Esophagus squamous epithelium (tissue), 5 donors: ENCODE measurements at regions not wholly inside any gene's neighbourhood (a gene's known extent, or its start where the extent isn't known, plus 50 kb on each side); places are given as distances from the start of the nearest gene placed in this dataset.
A peak's percentile ranks its signal among the peaks of the same experiment; 100 is the strongest.

ENCODE experiments used
- DNase-seq: peaks from one replicate; lab custom pipeline; 2025; lab: John Stamatoyannopoulos, UW
- H3K27ac ChIP-seq, 4 donors: fragments of 200-600 bp; sonication (generic); one replicate each; pipeline ENCODE4 v1.5.1; 2016 to 2019; ENCODE audit warnings: mild to moderate bottlenecking in 1 of 4
- H3K27me3 ChIP-seq, 4 donors: fragments of 200-600 bp; sonication (generic); 1 replicate in 3 of 4; 2 replicates in 1 of 4; pipeline versions ENCODE4 v1.5.1 to v1.6.0; 2017 to 2021; ENCODE audit warnings: antibody characterized with exemption in 1 of 4
- H3K36me3 ChIP-seq, 3 donors: fragments of 200-600 bp; sonication (generic); one replicate each; pipeline ENCODE4 v1.5.1; 2016 to 2019
- H3K4me1 ChIP-seq, 3 donors: fragments of 200-600 bp; sonication (generic); one replicate each; pipeline ENCODE4 v1.5.1; 2017 to 2019
- H3K4me3 ChIP-seq, 4 donors: fragments of 200-600 bp; sonication (generic); 1 replicate in 3 of 4; 2 replicates in 1 of 4; pipeline ENCODE4 v1.5.1; 2016 to 2019; ENCODE audit warnings: mild to moderate bottlenecking in 2 of 4, moderate library complexity in 1 of 4
- H3K9me3 ChIP-seq, 3 donors: fragments of 200-600 bp; sonication (generic); one replicate each; pipeline ENCODE4 v1.5.1; 2016 to 2019
- POLR2A ChIP-seq, 4 donors: fragments of 450-650 bp; IDR thresholded peaks; one replicate each; pipeline ENCODE4 v1.6.1; 2017; ENCODE audit warnings: antibody characterized with exemption in 4 of 4, mild to moderate bottlenecking in 4 of 4, moderate library complexity in 3 of 4
- WGBS, 2 donors: methylation state at CpG; one replicate each; pipeline ENCODE4 v1.1.5; 2018; 5-methylcytosine and 5-hydroxymethylcytosine counted together
- intact Hi-C: fragments of 100-400 bp; cut with DNase I; formaldehyde crosslinking; loops from one replicate; pipeline ENCODE4 v1.15.0; 2022
- TF ChIP-seq, protein P1 (sequence below), 6 experiments: fragments of 450-650 bp in 4 of 6; fragments of 200-600 bp in 2 of 6; sonication (generic) in 2 of 6; IDR thresholded peaks; one replicate each; pipeline ENCODE4 v1.5.1; 2016 to 2019; ENCODE audit warnings: antibody characterized with exemption in 6 of 6, mild to moderate bottlenecking in 4 of 6, moderate library complexity in 4 of 6
- donor health status: DM: yes; HTN: yes; CAD: no.

DNA sequence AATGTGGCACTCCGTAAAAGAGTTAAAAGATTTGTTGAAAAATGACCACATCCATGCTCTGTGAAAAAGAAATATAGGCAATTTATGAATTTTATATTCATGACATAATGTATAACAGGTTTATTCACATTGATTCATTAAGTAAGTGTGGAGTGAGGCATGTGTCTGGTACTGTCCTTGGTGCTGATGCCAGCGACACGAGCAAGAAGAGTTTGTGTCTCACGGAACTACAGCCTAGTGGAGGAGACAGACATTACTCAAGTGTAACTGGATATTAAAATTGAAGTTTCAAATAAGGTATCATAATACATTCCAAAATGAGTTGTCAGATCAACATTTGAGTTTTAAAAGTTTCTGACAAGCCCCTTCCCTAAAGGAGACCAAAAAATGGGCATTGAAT lies 122.7 kb upstream of the PRNP start:
- no peak overlapping the region for H3K27ac ChIP-seq
- TF ChIP-seq, protein P1, sequence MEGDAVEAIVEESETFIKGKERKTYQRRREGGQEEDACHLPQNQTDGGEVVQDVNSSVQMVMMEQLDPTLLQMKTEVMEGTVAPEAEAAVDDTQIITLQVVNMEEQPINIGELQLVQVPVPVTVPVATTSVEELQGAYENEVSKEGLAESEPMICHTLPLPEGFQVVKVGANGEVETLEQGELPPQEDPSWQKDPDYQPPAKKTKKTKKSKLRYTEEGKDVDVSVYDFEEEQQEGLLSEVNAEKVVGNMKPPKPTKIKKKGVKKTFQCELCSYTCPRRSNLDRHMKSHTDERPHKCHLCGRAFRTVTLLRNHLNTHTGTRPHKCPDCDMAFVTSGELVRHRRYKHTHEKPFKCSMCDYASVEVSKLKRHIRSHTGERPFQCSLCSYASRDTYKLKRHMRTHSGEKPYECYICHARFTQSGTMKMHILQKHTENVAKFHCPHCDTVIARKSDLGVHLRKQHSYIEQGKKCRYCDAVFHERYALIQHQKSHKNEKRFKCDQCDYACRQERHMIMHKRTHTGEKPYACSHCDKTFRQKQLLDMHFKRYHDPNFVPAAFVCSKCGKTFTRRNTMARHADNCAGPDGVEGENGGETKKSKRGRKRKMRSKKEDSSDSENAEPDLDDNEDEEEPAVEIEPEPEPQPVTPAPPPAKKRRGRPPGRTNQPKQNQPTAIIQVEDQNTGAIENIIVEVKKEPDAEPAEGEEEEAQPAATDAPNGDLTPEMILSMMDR (IDR thresholded peaks at IDR 0.05) = peak in 1 of 6 experiments; percentile 27
- no peak for TF ChIP-seq POLR2A (IDR thresholded peaks at IDR 0.05)
- H3K27me3 ChIP-seq = no peaks in the 10 kb centered on the region
- 2 to 17% methylated on average over 4 of the region's 4 CpGs for WGBS, 2 donors
- H3K9me3 ChIP-seq = no peaks in the 10 kb centered on the region
- H3K4me1 ChIP-seq = no peaks in the 10 kb centered on the region
- H3K4me3 ChIP-seq = no peak overlapping the region
- intact Hi-C loops = no loop called here
- no peak for DNase-seq
- H3K36me3 ChIP-seq = no peaks in the 10 kb centered on the region

DNA sequence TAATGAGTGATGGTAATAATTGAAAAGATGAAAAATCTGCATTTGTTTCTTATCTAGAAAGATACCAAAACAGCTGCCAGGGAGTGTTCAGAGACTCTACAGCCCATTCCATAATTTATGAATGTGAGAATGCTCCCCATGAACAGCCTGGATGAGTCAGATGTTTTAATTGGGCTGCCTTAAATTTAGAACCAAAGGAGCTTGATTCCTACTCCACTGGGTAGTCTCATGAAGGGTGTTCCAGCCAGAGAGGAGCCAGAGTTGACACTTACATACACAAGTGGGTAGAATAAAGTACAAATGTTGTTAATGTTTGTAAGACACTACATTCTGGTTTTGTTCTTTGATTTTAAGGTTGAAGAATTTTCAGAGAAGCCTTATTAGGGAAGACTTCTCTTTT lies 123.2 kb upstream of the PRNP start:
- Histone ChIP-seq H3K9me3 (no peaks in the 10 kb centered on the region), H3K27ac (no peak overlapping the region), H3K27me3 (no peaks in the 10 kb centered on the region), H3K36me3 (no peaks in the 10 kb centered on the region), H3K4me3 (no peak overlapping the region), H3K4me1 (no peaks in the 10 kb centered on the region)
- TF ChIP-seq, protein P1 (IDR thresholded peaks at IDR 0.05) = no peak
- TF ChIP-seq POLR2A (IDR thresholded peaks at IDR 0.05) = no peak
- no peak for DNase-seq
- intact Hi-C loops = no loop called here

DNA sequence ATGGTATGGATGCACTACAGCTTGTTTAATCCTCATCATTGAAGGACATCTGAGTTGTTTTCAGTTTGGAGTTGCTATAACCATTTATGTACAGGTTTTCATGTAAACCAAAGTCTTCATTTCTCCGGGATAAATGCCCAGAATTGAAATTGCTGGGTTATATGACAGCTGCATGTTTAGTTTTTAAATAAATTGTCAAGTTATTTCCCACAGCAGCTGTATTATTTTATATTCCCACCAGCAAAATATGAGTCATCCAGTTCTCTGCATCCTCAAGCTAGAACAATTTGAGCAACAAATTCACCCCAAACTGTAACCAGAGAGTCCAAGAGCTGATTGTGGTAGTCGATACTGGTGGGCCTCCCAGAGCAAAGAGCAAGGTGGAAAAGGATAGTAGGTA lies 125.6 kb upstream of the PRNP start:
- H3K27me3 ChIP-seq = no peaks in the 10 kb centered on the region
- intact Hi-C loops = no loop called here
- no peak overlapping the region for H3K27ac ChIP-seq
- no peak for DNase-seq
- no peaks in the 10 kb centered on the region for H3K9me3 ChIP-seq
- 53 to 56% methylated on average over 2 of the region's 2 CpGs for whole genome bisulfite sequencing, 2 donors
- no peaks in the 10 kb centered on the region for H3K4me1 ChIP-seq
- TF ChIP-seq, protein P1 (IDR thresholded peaks at IDR 0.05) = no peak
- TF ChIP-seq POLR2A (IDR thresholded peaks at IDR 0.05) = no peak
- H3K36me3 ChIP-seq = no peaks in the 10 kb centered on the region
- no peak overlapping the region for H3K4me3 ChIP-seq

DNA sequence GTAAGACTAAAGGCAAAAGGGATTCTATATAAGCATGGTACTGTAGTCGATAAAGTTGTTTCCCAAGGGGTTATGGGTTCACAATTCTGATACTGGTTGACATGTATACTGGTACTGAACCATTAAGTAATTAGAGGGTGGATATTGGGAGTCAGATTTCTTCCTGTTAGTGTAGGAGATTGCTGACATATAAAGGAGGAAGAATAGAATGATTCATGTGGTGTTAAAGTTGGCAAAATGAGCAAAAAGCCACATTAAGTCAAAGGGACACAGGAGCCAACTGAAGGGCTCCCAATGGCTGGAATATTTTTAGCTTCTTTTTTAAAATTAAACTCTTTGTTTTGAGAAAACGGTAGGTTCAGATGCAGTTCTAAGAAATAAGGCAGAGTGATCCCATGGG lies 126.3 kb upstream of the PRNP start:
- Histone ChIP-seq H3K27me3 (no peaks in the 10 kb centered on the region), H3K36me3 (no peaks in the 10 kb centered on the region), H3K4me3 (no peak overlapping the region), H3K9me3 (no peaks in the 10 kb centered on the region), H3K27ac (no peak overlapping the region), H3K4me1 (no peaks in the 10 kb centered on the region)
- intact Hi-C loops = no loop called here
- 59 to 91% methylated on average over 2 of the region's 2 CpGs for WGBS, 2 donors
- TF ChIP-seq, protein P1 (IDR thresholded peaks at IDR 0.05) = no peak
- TF ChIP-seq POLR2A (IDR thresholded peaks at IDR 0.05) = no peak
- DNase-seq = no peak

DNA sequence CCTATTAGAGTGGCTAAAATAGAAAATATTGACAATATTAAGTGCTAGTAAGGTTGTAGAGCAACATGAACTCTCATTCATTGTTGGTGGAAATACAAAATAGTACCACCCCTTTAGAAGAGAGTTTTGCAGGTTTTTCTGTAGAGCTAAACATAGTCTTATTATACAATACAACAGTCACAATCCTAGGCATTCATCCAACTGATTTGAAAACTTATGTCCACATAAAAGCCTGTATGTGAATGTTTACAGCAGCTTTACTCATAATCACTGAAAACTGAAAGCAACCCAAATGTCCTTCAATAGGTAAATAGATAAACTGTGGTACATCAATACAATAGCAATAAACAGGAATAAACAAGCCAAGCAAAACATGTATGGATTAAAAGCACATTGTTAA lies 127.2 kb upstream of the PRNP start:
- no peak overlapping the region for H3K27ac ChIP-seq
- intact Hi-C loops = no loop called here
- DNase-seq = no peak
- H3K9me3 ChIP-seq = no peaks in the 10 kb centered on the region
- no peak for TF ChIP-seq POLR2A (IDR thresholded peaks at IDR 0.05)
- TF ChIP-seq, protein P1 (IDR thresholded peaks at IDR 0.05) = no peak
- peaks cover 0 to 4% (median 0%) of the 10 kb centered on the region in 4 donors for H3K27me3 ChIP-seq
- H3K4me3 ChIP-seq = no peak overlapping the region
- no peaks in the 10 kb centered on the region for H3K36me3 ChIP-seq
- H3K4me1 ChIP-seq = no peaks in the 10 kb centered on the region
